ENCODE measurements at regions not wholly inside any gene's neighbourhood (a gene's known extent, or its start where the extent isn't known, plus 50 kb on each side); places are given as distances from the start of the nearest gene placed in this dataset.

GRCh38 chr4:104394406-104395167 is 100.1 kb downstream of the CXXC4 start:
- TF ChIP-seq PATZ1 (CRISPR knock-in tag; IDR thresholded peaks at IDR 0.05; ENCODE audit: borderline replicate concordance), result no peak
- no peak for TF ChIP-seq ZFP3 (CRISPR knock-in tag; IDR thresholded peaks at IDR 0.05)
- TF ChIP-seq ZFP30 (CRISPR knock-in tag; IDR thresholded peaks at IDR 0.05), result no peak
- no peak for TF ChIP-seq OSR1 (CRISPR knock-in tag; IDR thresholded peaks at IDR 0.05)
- no peak for TF ChIP-seq CSDC2 (CRISPR knock-in tag; IDR thresholded peaks at IDR 0.05)
- no peak for TF ChIP-seq SNAI2 (CRISPR knock-in tag; IDR thresholded peaks at IDR 0.05)
- TF ChIP-seq ARNTL (CRISPR knock-in tag; IDR thresholded peaks at IDR 0.05; ENCODE audit: borderline replicate concordance, low read depth), result no peak
- no peak for TF ChIP-seq TSHZ2 (CRISPR knock-in tag; IDR thresholded peaks at IDR 0.05)
- TF ChIP-seq CREB5 (CRISPR knock-in tag; IDR thresholded peaks at IDR 0.05; ENCODE audit: low read depth), result no peak
- no peak for TF ChIP-seq TOX (CRISPR knock-in tag; IDR thresholded peaks at IDR 0.05; ENCODE audit: borderline replicate concordance)
- TF ChIP-seq CSRNP3 (CRISPR knock-in tag; IDR thresholded peaks at IDR 0.05), result no peak
- TF ChIP-seq RARB (CRISPR knock-in tag; IDR thresholded peaks at IDR 0.05), result no peak

All from SK-N-SH treated with all-trans-retinoic acid at 6 μM for 48 hours (cell line).